Keratinocyte (primary cell): ENCODE measurements at regions not wholly inside any gene's neighbourhood (a gene's known extent, or its start where the extent isn't known, plus 50 kb on each side); places are given as distances from the start of the nearest gene placed in this dataset.
"Not testable (repeated sequence)": the region's sequence is repeated elsewhere in the genome, so short reads cannot be mapped to it uniquely, and the experiment has no call there.

ENCODE experiments used
- CTCF ChIP-seq, 3 experiments: IDR thresholded peaks in 1 of 3; conservative IDR thresholded peaks in 1 of 3; optimal IDR thresholded peaks in 1 of 3; 2 replicates in 2 of 3; 3 replicates in 1 of 3; pipeline versions ENCODE3 to v1.5.1; 2011; ENCODE audit warnings: low read length in 3 of 3, mild to moderate bottlenecking in 3 of 3, moderate library complexity in 2 of 3, control low read depth in 1 of 3, inconsistent platforms in 1 of 3; ENCODE audit not compliant: insufficient read depth in 2 of 3; ENCODE audit errors: extremely low read depth in 1 of 3
- EZH2 ChIP-seq: IDR thresholded peaks from one replicate; pipeline ENCODE4 v1.6.1; 2012; ENCODE audit warnings: inconsistent platforms, mild to moderate bottlenecking, low read length, moderate library complexity

- not testable (repeated sequence) for TF ChIP-seq CTCF (optimal IDR thresholded peaks at IDR 0.05 in 1 of 3, IDR thresholded peaks at IDR 0.05 in 1 of 3, conservative IDR thresholded peaks at IDR 0.05 in 1 of 3; ENCODE audit: extremely low read depth in 1 of 3, insufficient read depth in 2 of 3, low read length in 3 of 3); EZH2
Measured at GRCh38 chr7:73201264-73201663, 107.4 kb downstream of the NSUN5 start.
